SJCRH30 (cell line): ENCODE measurements at regions not wholly inside any gene's neighbourhood (a gene's known extent, or its start where the extent isn't known, plus 50 kb on each side); places are given as distances from the start of the nearest gene placed in this dataset.
A peak's percentile ranks its signal among the peaks of the same experiment; 100 is the strongest.

Source experiments
- DNase-seq, 2 experiments: peaks; one replicate each; pipeline ENCODE4 v3.0.0-alpha.2; 2015 to 2020
- H3K27ac ChIP-seq: fragments of 250-450 bp; sonication (Bioruptor Pico); 2 replicates; pipeline ENCODE4 v1.5.1; 2020; ENCODE audit warnings: mild to moderate bottlenecking, moderate library complexity
- H3K27me3 ChIP-seq: fragments of 250-450 bp; sonication (Bioruptor Pico); 2 replicates; pipeline ENCODE4 v1.5.1; 2020; ENCODE audit warnings: mild to moderate bottlenecking, moderate library complexity
- H3K36me3 ChIP-seq: fragments of 250-450 bp; sonication (Bioruptor Pico); 2 replicates; pipeline ENCODE4 v1.5.1; 2020; ENCODE audit warnings: mild to moderate bottlenecking, moderate library complexity
- H3K4me1 ChIP-seq: fragments of 250-450 bp; sonication (Bioruptor Pico); 2 replicates; pipeline ENCODE4 v1.5.1; 2020; ENCODE audit warnings: mild to moderate bottlenecking, moderate library complexity
- H3K4me3 ChIP-seq: fragments of 250-450 bp; sonication (Bioruptor Pico); 2 replicates; pipeline ENCODE4 v1.5.1; 2020; ENCODE audit warnings: mild to moderate bottlenecking, moderate library complexity
- H3K9me3 ChIP-seq: fragments of 250-450 bp; sonication (Bioruptor Pico); replicated peaks from 2 replicates; pipeline ENCODE4 v1.5.1; 2020; ENCODE audit warnings: mild to moderate bottlenecking, moderate library complexity

GRCh38 chr1:106113851-106114250 lies 942.6 kb upstream of the PRMT6 start:
- H3K9me3 ChIP-seq = no peaks in the 10 kb centered on the region

DNA sequence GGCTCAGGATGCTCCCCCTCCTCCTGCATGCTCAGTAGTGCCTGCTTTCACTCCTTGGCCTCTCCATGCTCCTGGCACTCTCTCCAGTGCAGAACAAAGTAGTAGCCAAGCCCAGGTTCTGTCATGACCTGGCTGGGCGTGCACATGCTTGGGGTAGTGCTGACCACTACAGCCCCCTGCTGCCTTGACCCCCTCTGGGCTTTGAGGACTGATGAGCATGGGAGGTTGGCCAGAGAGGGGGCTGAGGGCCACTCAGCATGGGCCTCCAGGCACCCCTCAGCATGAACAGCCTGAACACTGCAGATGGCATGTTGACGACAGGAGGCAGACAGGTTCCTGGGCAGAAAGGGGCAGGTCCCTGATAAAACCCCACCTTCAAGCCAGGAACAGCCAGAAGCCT lies 935.7 kb upstream of the PRMT6 start:
- no peaks in the 10 kb centered on the region for H3K27me3 ChIP-seq
- H3K27ac ChIP-seq = no peak overlapping the region
- no peaks in the 10 kb centered on the region for H3K9me3 ChIP-seq
- H3K4me1 ChIP-seq = no peaks in the 10 kb centered on the region
- no peak overlapping the region for H3K4me3 ChIP-seq
- DNase-seq = no peak
- no peaks in the 10 kb centered on the region for H3K36me3 ChIP-seq

More at GRCh38 chr1:106113851-106114250, 942.6 kb upstream of the PRMT6 start:
- no peaks in the 10 kb centered on the region for H3K27me3 ChIP-seq
- no peaks in the 10 kb centered on the region for H3K36me3 ChIP-seq
- no peak overlapping the region for H3K27ac ChIP-seq
- no peaks in the 10 kb centered on the region for H3K4me1 ChIP-seq
- no peak for DNase-seq
- H3K4me3 ChIP-seq = no peak overlapping the region

DNA sequence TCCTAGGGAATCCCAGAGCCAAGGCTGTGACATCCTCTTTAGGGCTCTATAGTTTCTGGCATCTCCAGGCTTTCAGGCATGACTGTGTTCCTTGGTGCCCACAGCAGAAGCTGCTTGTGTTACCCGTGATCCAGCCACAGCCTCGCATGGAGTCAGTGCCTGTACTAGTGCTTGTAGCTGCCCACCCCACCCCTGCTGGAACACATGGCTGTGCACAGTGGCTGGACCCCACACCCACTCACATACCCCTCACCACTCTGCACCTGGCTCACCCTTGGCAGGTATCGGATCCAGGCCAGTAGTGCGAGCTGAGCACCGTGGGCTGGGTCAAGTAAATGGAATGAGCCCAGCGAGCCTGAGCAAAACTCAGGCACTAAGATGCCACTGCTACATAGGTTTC lies 934.7 kb upstream of the PRMT6 start:
- Histone ChIP-seq H3K27ac (no peak overlapping the region), H3K4me1 (no peaks in the 10 kb centered on the region), H3K36me3 (no peaks in the 10 kb centered on the region), H3K4me3 (no peak overlapping the region), H3K27me3 (no peaks in the 10 kb centered on the region), H3K9me3 (no peaks in the 10 kb centered on the region)
- DNase-seq = no peak

DNA sequence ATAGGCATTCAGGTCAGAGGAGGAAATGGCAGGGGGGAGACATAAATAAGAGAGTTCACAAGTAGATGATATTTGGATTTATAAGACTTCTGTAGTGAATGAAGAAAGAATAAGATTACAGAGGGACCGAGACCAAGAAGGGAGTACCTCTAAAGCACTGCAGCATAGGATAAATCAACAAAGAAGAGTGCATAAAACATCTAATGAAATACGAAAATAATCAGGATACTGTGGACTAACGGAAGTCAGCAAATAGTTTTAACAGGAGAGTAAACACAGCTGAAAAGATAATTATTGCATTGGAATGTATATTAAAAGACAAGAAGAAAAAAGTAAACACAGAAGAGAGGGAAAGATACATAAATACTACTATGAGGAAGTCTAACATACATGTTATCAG lies 921.9 kb upstream of the PRMT6 start:
- Histone ChIP-seq H3K9me3 (no peaks in the 10 kb centered on the region), H3K4me1 (no peaks in the 10 kb centered on the region), H3K27me3 (no peaks in the 10 kb centered on the region), H3K27ac (no peak overlapping the region), H3K36me3 (no peaks in the 10 kb centered on the region), H3K4me3 (no peak overlapping the region)
- DNase-seq = no peak

DNA sequence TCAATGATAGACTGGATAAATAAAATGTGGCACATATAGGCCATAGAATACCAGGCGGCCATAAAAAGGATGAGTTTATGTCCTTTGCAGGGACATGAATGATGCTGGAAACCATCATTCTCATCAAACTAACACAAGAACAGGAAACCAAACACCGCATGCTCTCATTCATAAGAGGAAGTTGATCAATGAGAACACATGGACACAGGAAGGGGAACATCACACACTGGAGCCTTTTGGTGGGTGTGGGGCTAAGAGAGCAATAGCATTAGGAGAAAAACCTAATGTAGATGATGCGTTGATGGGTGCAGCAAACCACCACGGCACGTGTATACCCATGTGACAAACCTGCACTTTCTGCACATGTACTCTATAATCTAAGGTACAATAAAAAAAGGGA lies 883.4 kb upstream of the PRMT6 start:
- H3K4me3 ChIP-seq = no peak overlapping the region
- no peak overlapping the region for H3K27ac ChIP-seq
- H3K9me3 ChIP-seq = no peaks in the 10 kb centered on the region
- H3K27me3 ChIP-seq = no peaks in the 10 kb centered on the region
- H3K4me1 ChIP-seq = no peaks in the 10 kb centered on the region
- no peaks in the 10 kb centered on the region for H3K36me3 ChIP-seq
- DNase-seq = no peak

GRCh38 chr1:106178791-106179190 lies 877.7 kb upstream of the PRMT6 start:
- Histone ChIP-seq H3K4me1 (no peaks in the 10 kb centered on the region), H3K27me3 (no peaks in the 10 kb centered on the region), H3K36me3 (no peaks in the 10 kb centered on the region), H3K4me3 (no peak overlapping the region), H3K27ac (no peak overlapping the region), H3K9me3 (no peaks in the 10 kb centered on the region)
- DNase-seq = peak in 1 of 2 experiments; percentile 26

DNA sequence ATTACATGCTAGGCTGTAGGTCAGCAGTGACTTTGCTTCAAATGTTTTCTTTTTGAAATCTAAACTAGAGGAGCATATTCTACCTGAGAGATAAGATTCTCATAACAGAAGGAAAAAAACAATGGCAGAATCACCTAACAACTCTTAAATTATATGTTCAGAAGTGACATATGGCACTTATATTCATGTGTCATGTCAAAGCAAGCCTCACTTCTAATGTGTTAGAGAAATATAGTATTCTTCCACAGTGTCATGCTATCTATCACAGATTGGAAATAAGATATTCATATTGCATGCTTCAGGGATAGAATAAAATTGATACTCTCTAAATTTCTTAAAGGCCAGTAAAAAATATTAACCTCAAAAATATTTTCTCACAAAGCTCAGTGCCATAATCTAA lies 874.6 kb upstream of the PRMT6 start:
- H3K36me3 ChIP-seq = no peaks in the 10 kb centered on the region
- H3K27ac ChIP-seq = no peak overlapping the region
- no peak for DNase-seq
- H3K4me1 ChIP-seq = no peaks in the 10 kb centered on the region
- no peaks in the 10 kb centered on the region for H3K9me3 ChIP-seq
- no peak overlapping the region for H3K4me3 ChIP-seq
- H3K27me3 ChIP-seq = no peaks in the 10 kb centered on the region

DNA sequence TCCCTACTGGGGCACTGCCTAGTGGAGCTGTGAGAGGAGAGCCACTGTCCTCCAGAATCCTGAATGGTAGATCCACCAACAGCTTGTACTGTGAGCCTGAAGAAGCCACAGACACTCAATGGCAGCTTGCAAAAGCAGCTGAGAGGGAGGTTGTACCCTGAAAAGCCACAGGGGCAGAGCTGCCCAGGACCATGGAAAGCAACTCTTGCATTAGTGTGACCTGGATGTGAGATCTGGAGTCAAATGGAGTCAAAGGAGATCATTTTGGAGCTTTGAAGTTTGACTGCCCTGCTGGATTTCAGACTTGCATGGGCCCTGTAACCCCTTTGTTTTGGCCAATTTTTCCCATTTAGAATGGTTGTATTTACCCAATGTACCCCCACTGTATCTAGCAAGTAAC lies 871.4 kb upstream of the PRMT6 start:
- Histone ChIP-seq H3K27ac (no peak overlapping the region), H3K4me1 (no peaks in the 10 kb centered on the region), H3K36me3 (no peaks in the 10 kb centered on the region), H3K9me3 (no peaks in the 10 kb centered on the region), H3K27me3 (no peaks in the 10 kb centered on the region), H3K4me3 (no peak overlapping the region)
- DNase-seq = no peak

- no peak overlapping the region for H3K4me3 ChIP-seq
- DNase-seq = no peak
- H3K9me3 ChIP-seq = no peaks in the 10 kb centered on the region
- H3K27ac ChIP-seq = no peak overlapping the region
- H3K27me3 ChIP-seq = no peaks in the 10 kb centered on the region
- no peaks in the 10 kb centered on the region for H3K4me1 ChIP-seq
- no peaks in the 10 kb centered on the region for H3K36me3 ChIP-seq
These were observed 866.7 kb upstream of the PRMT6 start for GRCh38 chr1:106189780-106190179.

- Histone ChIP-seq H3K4me1 (no peaks in the 10 kb centered on the region), H3K36me3 (no peaks in the 10 kb centered on the region), H3K27me3 (no peaks in the 10 kb centered on the region), H3K27ac (no peak overlapping the region), H3K9me3 (no peaks in the 10 kb centered on the region), H3K4me3 (no peak overlapping the region)
- DNase-seq = no peak
These were observed 862.3 kb upstream of the PRMT6 start for GRCh38 chr1:106194206-106194605.

- Histone ChIP-seq H3K4me1 (no peaks in the 10 kb centered on the region), H3K27ac (no peak overlapping the region), H3K4me3 (no peak overlapping the region), H3K36me3 (no peaks in the 10 kb centered on the region), H3K9me3 (no peaks in the 10 kb centered on the region), H3K27me3 (no peaks in the 10 kb centered on the region)
- DNase-seq = no peak
These were observed 855.8 kb upstream of the PRMT6 start for GRCh38 chr1:106200711-106201110.

DNA sequence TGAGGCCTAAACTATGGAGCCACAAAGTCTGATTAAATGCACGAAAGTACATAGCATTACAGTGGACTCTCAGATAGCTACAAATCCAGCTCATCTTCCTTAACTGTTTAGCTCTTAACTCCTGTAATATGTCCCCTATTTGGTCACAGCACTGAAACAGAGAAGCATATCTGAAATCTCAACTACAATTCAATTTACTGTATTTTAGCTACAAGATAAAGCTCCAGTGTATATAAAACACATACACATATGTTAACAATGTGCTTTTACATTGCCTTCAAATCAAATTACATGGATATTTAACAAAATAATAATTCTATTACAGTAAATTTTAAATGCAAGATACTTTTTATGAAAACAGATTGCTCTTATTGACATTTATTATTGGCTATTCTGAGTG lies 849.3 kb upstream of the PRMT6 start:
- no peaks in the 10 kb centered on the region for H3K27me3 ChIP-seq
- no peaks in the 10 kb centered on the region for H3K4me1 ChIP-seq
- no peaks in the 10 kb centered on the region for H3K36me3 ChIP-seq
- no peak overlapping the region for H3K4me3 ChIP-seq
- H3K27ac ChIP-seq = no peak overlapping the region
- no peak for DNase-seq
- no peaks in the 10 kb centered on the region for H3K9me3 ChIP-seq

DNA sequence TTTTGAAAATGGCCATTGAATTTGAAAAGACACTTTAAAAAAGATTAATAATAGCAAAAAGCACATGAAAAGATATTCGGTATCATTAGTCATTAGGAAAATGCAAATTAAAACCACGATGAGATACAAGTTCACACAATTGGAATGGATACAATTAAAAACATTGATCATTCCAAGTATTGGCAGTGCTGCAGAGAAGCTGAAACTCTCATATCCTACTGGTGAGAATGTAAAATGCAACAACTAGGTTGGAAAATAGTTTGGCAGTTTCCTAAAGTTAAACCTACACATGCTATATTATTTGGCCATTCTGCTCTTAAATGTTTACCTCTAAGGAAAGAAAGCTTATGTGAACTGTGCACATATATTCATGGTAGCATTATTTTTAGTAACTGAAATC lies 838.7 kb upstream of the PRMT6 start:
- Histone ChIP-seq H3K27ac (no peak overlapping the region), H3K27me3 (no peaks in the 10 kb centered on the region), H3K4me1 (no peaks in the 10 kb centered on the region), H3K9me3 (no peaks in the 10 kb centered on the region), H3K4me3 (no peak overlapping the region), H3K36me3 (no peaks in the 10 kb centered on the region)
- no peak for DNase-seq

- H3K27ac ChIP-seq = no peak overlapping the region
- no peaks in the 10 kb centered on the region for H3K27me3 ChIP-seq
- no peaks in the 10 kb centered on the region for H3K9me3 ChIP-seq
- DNase-seq = no peak
- H3K36me3 ChIP-seq = no peaks in the 10 kb centered on the region
- no peaks in the 10 kb centered on the region for H3K4me1 ChIP-seq
- no peak overlapping the region for H3K4me3 ChIP-seq
These were observed 834.1 kb upstream of the PRMT6 start for GRCh38 chr1:106222403-106222802.

DNA sequence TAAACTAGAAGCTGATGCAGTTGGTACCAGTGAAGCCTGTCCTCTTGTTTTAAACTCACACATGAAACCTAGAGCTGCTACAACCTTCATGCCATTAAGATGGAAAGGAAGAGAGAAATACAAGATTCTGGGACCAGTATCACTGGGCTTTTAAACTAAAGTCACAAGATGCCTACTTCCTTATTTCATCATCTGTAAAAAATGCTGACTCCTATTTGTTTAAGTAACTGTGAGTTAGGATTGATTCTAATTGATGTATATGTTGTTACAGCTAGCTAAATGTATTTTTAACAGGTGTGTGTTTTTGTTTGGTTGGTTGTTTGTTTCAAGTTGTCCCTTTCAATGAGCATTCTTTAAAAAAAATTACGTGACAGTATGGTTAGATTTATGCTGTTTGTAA lies 833.3 kb upstream of the PRMT6 start:
- Histone ChIP-seq H3K9me3 (no peaks in the 10 kb centered on the region), H3K36me3 (no peaks in the 10 kb centered on the region), H3K4me3 (no peak overlapping the region), H3K27ac (no peak overlapping the region), H3K27me3 (no peaks in the 10 kb centered on the region), H3K4me1 (no peaks in the 10 kb centered on the region)
- no peak for DNase-seq

DNA sequence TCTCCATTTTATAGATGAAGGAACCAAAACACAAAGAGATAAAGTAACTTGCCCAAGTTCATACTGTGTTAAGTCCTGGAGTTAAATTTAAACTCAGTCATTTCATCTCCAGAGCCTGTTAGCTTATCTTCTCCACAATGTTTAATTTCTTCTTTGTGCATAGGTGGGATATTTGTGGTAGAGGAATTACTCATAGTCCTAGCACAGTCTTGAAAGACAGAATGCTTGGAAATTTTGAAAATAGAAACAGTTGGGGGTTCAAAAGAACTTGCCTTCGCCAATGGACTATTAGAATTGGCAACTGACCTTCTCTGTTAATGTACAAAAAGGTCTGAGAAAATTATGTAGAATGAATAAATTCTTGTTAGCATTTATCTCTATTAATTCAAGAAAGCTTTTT lies 832.0 kb upstream of the PRMT6 start:
- no peak for DNase-seq
- no peaks in the 10 kb centered on the region for H3K36me3 ChIP-seq

GRCh38 chr1:106225403-106225802 lies 831.1 kb upstream of the PRMT6 start:
- DNase-seq = no peak
- Histone ChIP-seq H3K4me3 (no peak overlapping the region), H3K9me3 (no peaks in the 10 kb centered on the region), H3K27me3 (no peaks in the 10 kb centered on the region), H3K36me3 (no peaks in the 10 kb centered on the region), H3K4me1 (no peaks in the 10 kb centered on the region), H3K27ac (no peak overlapping the region)

More for the DNA sequence above, 832.0 kb upstream of the PRMT6 start:
- Histone ChIP-seq H3K4me3 (no peak overlapping the region), H3K27ac (no peak overlapping the region), H3K9me3 (no peaks in the 10 kb centered on the region), H3K4me1 (no peaks in the 10 kb centered on the region), H3K27me3 (no peaks in the 10 kb centered on the region)
